Heart left ventricle (tissue), 16 donors: ENCODE measurements at regions not wholly inside any gene's neighbourhood (a gene's known extent, or its start where the extent isn't known, plus 50 kb on each side); places are given as distances from the start of the nearest gene placed in this dataset.

Experiments used
- ATAC-seq, 4 donors: fragments of 200-7000 bp; cut with Tn5 transposase; one replicate each; pipeline ENCODE4 v1.9.1; 2020 to 2022; ENCODE audit warnings: moderate library complexity in 4 of 4, mild to moderate bottlenecking in 3 of 4, moderate number of reproducible peaks in 1 of 4
- DNase-seq, 5 donors: peaks; one replicate each; pipeline ENCODE4 v3.0.0-alpha.2; 2020
- H3K27ac ChIP-seq, 12 donors: fragments of 200-600 bp; sonication (generic) in 4 of 12; one replicate each; pipeline versions ENCODE4 v1.5.0 to v1.8.0; 2016 to 2022; ENCODE audit warnings: mild to moderate bottlenecking in 2 of 12
- H3K27me3 ChIP-seq, 9 donors: fragments of 200-600 bp; sonication (generic) in 2 of 9; one replicate each; pipeline versions ENCODE4 v1.5.1 to v1.8.0; 2016 to 2022; ENCODE audit warnings: mild to moderate bottlenecking in 3 of 9
- H3K36me3 ChIP-seq, 9 donors: fragments of 200-600 bp; sonication (generic) in 2 of 9; one replicate each; pipeline versions ENCODE4 v1.5.0 to v1.8.0; 2018 to 2022; ENCODE audit warnings: mild to moderate bottlenecking in 2 of 9
- H3K4me1 ChIP-seq, 12 donors: fragments of 200-600 bp; sonication (generic) in 4 of 12; one replicate each; pipeline versions ENCODE4 v1.5.0 to v1.8.0; 2016 to 2022; ENCODE audit warnings: mild to moderate bottlenecking in 3 of 12
- H3K4me3 ChIP-seq, 12 donors: fragments of 200-600 bp; sonication (generic) in 4 of 12; one replicate each; pipeline versions ENCODE4 v1.5.0 to v1.8.0; 2017 to 2022; ENCODE audit warnings: mild to moderate bottlenecking in 9 of 12, moderate library complexity in 4 of 12
- H3K9me3 ChIP-seq, 12 donors: fragments of 200-600 bp; sonication (generic) in 4 of 12; one replicate each; pipeline versions ENCODE4 v1.5.0 to v1.8.0; 2016 to 2022; ENCODE audit warnings: mild to moderate bottlenecking in 1 of 12
- POLR2A ChIP-seq, 2 donors: fragments of 450-650 bp; IDR thresholded peaks; one replicate each; pipeline ENCODE4 v1.6.1; 2017; ENCODE audit warnings: antibody characterized with exemption in 2 of 2, mild to moderate bottlenecking in 2 of 2, moderate library complexity in 2 of 2
- WGBS, 4 donors: extraction: QIAGEN DNeasy Blood & Tissue Kit in 2 of 4; methylation state at CpG; one replicate each; pipeline versions ENCODE4 v1.1.5 to v1.1.7; 2013 to 2018; 5-methylcytosine and 5-hydroxymethylcytosine counted together
- intact Hi-C, 10 donors: fragments of 100-400 bp; cut with DNase I; formaldehyde crosslinking; loops; one replicate each; pipeline versions ENCODE4 v1.11.1 to v1.14.2; 2022
- TF ChIP-seq, protein P1 (sequence below), 12 donors: fragments of 200-600 bp; sonication (generic) in 4 of 12; IDR thresholded peaks; one replicate each; pipeline versions ENCODE4 v1.5.0 to v1.8.0; 2018 to 2022; ENCODE audit warnings: antibody characterized with exemption in 12 of 12, mild to moderate bottlenecking in 5 of 12
- donor health status: ischemic (EF 13 %, LVEDD 7.1; RV severe dilation, severe dysfunction).
- donor health status: healthy with polysubstance abuse.
- donor health status: DM: no; HTN: yes; CAD: no.
- donor health status: DM: no; HTN: no; CAD: no.
- donor health status: ischemic (EF 25% LVEDD 6.9; RV normal size, moderate dysfunction).
- donor health status: ischemic (EF 25% LVEDD 5.7; RV mildly dilated, moderate dysfunction).
- donor health status: healthy.
- donor health status: DM: yes; HTN: yes; CAD: no.
- donor health status: ischemic (EF 35%, LVEDD 5.7; RV mildly dilated, moderate dysfunction).
- donor health status: nonischemic (EF 11% LVEDD 7.7; RV severe dilation, severe dysfunction).
- donor health status: DM: yes; HTN: yes; CAD: no.
- donor health status: PGD.
- donor health status: ischemic (EF 29% LVEDD 5.4; RV normal size, mild dysfunction).
- donor health status: nonischemic (EF 23%, LVEDD 6.1; RV moderate dilation, normal function).

DNA sequence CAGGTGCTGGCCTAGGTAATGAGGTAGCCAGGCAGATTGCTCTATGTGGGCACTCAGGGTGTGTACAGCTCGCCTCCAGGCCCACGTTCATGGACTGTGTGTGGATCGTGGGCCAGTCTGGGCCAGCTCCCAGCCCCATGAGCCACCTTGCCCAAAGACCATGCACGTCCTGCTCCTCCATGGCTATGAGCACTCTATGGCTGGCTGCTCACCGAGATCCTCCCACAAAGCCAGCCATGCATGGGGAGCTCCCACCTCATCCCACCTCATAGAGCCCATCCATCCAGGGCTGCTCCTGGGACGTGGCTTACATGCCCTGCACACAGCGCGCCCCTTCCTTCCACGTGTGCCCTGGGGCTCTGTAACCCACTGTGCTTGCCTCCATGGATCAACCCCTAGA, 262.5 kb upstream of the IRX1 start:
- intact Hi-C loops, result no loop called here
- no peaks in the 10 kb centered on the region for H3K36me3 ChIP-seq
- peaks cover 0 to 6% (median 0%) of the 10 kb centered on the region in 12 donors for H3K9me3 ChIP-seq
- no peak overlapping the region for H3K27ac ChIP-seq
- H3K27me3 ChIP-seq, result peaks cover 0 to 3% (median 0%) of the 10 kb centered on the region in 9 donors
- no peak overlapping the region for H3K4me3 ChIP-seq
- DNase-seq (no peak), ATAC-seq (no peak)
- TF ChIP-seq, protein P1, sequence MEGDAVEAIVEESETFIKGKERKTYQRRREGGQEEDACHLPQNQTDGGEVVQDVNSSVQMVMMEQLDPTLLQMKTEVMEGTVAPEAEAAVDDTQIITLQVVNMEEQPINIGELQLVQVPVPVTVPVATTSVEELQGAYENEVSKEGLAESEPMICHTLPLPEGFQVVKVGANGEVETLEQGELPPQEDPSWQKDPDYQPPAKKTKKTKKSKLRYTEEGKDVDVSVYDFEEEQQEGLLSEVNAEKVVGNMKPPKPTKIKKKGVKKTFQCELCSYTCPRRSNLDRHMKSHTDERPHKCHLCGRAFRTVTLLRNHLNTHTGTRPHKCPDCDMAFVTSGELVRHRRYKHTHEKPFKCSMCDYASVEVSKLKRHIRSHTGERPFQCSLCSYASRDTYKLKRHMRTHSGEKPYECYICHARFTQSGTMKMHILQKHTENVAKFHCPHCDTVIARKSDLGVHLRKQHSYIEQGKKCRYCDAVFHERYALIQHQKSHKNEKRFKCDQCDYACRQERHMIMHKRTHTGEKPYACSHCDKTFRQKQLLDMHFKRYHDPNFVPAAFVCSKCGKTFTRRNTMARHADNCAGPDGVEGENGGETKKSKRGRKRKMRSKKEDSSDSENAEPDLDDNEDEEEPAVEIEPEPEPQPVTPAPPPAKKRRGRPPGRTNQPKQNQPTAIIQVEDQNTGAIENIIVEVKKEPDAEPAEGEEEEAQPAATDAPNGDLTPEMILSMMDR (IDR thresholded peaks at IDR 0.05), result no peak
- no peak for TF ChIP-seq POLR2A (IDR thresholded peaks at IDR 0.05)
- 88 to 91% (median 90%) methylated on average over 5 to 9 of the region's 9 CpGs for WGBS, 4 donors
- no peaks in the 10 kb centered on the region for H3K4me1 ChIP-seq

DNA sequence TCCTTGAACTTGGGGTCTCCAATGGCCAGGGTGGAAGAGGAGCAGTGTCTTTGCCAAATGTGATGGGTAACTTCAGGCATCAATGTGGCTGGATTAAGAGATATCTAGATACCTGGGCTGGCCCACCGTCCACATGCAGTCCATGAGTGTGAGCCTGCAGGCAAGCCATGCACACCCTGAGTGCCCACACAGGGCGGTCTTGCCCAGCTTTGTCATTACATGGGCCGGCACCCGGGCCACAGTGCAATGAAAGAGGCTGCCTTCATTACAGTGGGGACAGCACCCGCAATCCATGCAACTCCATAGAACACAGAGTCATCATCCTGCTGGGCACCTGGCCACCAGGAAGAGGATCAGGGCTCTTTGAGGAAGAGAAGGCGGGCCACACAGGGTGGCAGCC, 263.8 kb upstream of the IRX1 start:
- WGBS, 4 donors, result 85 to 96% (median 93%) methylated on average over 5 to 6 of the region's 6 CpGs
- H3K4me3 ChIP-seq, result no peak overlapping the region

DNA sequence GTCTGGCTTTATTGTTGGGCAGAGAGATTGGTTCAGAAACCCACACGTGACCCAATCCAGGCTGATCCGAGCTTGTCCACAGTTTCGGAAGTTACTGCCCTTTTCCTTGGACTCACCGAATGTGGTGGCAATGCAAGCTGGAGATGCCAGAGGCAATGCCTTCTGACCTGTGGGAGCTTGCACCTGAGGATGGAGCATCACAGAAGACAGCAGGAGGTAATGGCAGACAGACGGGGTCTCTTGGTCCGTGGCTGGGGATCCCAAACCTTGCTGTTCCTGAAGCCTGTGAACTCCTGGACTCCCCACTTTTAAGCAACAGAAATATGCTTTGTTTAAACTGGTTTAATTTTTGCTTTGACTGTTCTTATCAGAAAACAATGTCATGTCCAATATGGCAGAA, 265.2 kb upstream of the IRX1 start:
- ATAC-seq, result no peak
- H3K4me3 ChIP-seq, result no peak overlapping the region
- no peak for TF ChIP-seq POLR2A (IDR thresholded peaks at IDR 0.05)
- TF ChIP-seq, protein P1 (IDR thresholded peaks at IDR 0.05), result no peak
- peaks cover 0 to 8% (median 0%) of the 10 kb centered on the region in 12 donors for H3K9me3 ChIP-seq
- no peaks in the 10 kb centered on the region for H3K4me1 ChIP-seq
- intact Hi-C loops, result no loop called here
- H3K27ac ChIP-seq, result no peak overlapping the region
- H3K27me3 ChIP-seq, result peaks cover 0 to 3% (median 0%) of the 10 kb centered on the region in 9 donors
- no peaks in the 10 kb centered on the region for H3K36me3 ChIP-seq
- DNase-seq, result no peak
- 91 to 98% (median 95%) methylated on average over 4 to 6 of the region's 6 CpGs for WGBS, 4 donors

More for the DNA sequence above, 263.8 kb upstream of the IRX1 start:
- ATAC-seq (no peak), DNase-seq (no peak)
- Histone ChIP-seq H3K4me1 (no peaks in the 10 kb centered on the region), H3K27me3 (peaks cover 0 to 3% (median 0%) of the 10 kb centered on the region in 9 donors), H3K27ac (no peak overlapping the region), H3K36me3 (no peaks in the 10 kb centered on the region), H3K9me3 (peaks cover 0 to 8% (median 0%) of the 10 kb centered on the region in 12 donors)
- no peak for TF ChIP-seq POLR2A (IDR thresholded peaks at IDR 0.05)
- TF ChIP-seq, protein P1 (IDR thresholded peaks at IDR 0.05), result no peak
- intact Hi-C loops, result no loop called here

DNA sequence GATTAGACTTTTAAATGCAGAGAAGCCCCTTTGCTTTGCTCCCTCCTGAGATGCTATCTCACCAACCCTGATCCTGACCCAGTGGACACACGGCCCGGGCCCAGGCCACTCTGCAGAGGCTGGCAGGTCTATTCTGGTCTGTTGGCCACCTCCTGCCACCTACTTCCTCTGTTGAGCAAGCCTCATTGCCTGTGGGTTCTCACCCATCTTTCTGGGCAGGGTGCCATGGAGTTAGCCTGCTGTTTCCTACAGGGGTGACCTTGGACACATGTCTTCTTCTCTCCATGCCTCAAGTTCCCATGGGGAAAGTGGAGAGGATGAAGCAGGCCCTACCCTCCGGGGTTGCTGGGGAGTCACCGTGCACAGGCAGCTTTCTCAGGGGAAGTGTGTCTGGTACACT, 266.2 kb upstream of the IRX1 start:
- WGBS, 4 donors, result 37 to 52% (median 48%) methylated on average over 4 of the region's 4 CpGs
- no peaks in the 10 kb centered on the region for H3K4me1 ChIP-seq
- DNase-seq (peak in 1 of 5 donors; percentile 33), ATAC-seq (peak in 1 of 4 donors; percentile 22)
- intact Hi-C loops, result no loop called here
- peaks cover 0 to 3% (median 0%) of the 10 kb centered on the region in 9 donors for H3K27me3 ChIP-seq
- H3K36me3 ChIP-seq, result no peaks in the 10 kb centered on the region
- H3K27ac ChIP-seq, result no peak overlapping the region
- no peak for TF ChIP-seq POLR2A (IDR thresholded peaks at IDR 0.05)
- TF ChIP-seq, protein P1 (IDR thresholded peaks at IDR 0.05), result no peak
- no peak overlapping the region for H3K4me3 ChIP-seq
- peaks cover 0 to 8% (median 0%) of the 10 kb centered on the region in 12 donors for H3K9me3 ChIP-seq
